ENCODE measurements at regions not wholly inside any gene's neighbourhood (a gene's known extent, or its start where the extent isn't known, plus 50 kb on each side); places are given as distances from the start of the nearest gene placed in this dataset.

DNA sequence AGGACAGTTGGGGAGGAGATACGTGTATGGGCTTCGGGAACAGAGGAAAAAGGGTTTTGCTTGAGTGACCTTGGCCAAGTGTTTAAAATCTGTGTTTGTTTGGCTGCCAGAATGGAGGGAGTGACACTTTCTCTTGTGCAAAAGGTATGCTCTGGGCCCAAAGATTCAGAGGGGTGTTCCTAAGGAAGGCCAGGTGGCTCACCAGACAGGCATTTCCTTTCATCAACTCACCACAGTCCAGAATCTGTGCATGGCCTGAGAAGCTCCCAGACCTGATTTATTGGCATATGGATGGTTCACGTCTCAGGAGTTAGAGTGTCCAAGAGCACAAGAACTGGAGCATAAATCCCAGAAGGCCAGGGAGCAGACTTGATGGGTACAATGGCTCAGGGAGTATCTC is 53.4 kb upstream of the NLK start:
- Mint-ChIP-seq H3K9me3 (peaks cover 0 to 2% (median 0%) of the 10 kb centered on the region in 7 donors), H3K4me3 (no peak overlapping the region), H3K4me1 (peaks cover 0 to 8% (median 0%) of the 10 kb centered on the region in 4 donors), H3K36me3 (no peaks in the 10 kb centered on the region), H3K27ac (no peak overlapping the region), H3K27me3 (peaks cover 11% of the 10 kb centered on the region)
- Histone ChIP-seq H3K4me1 (ENCODE audit: control insufficient read depth, insufficient read depth, low read length, poor library complexity, severe bottlenecking) (no peaks in the 10 kb centered on the region), H3K4me3 (ENCODE audit: low read depth, low read length) (no peak overlapping the region), H3K27ac (ENCODE audit: insufficient read depth, low read length, poor library complexity, severe bottlenecking) (no peak overlapping the region), H3K27me3 (ENCODE audit: control insufficient read depth, insufficient read depth, low read length) (peaks cover 17% of the 10 kb centered on the region), H3K9me3 (ENCODE audit: control insufficient read depth in 2 of 2, low read length in 2 of 2) (no peaks in the 10 kb centered on the region), H3K36me3 (ENCODE audit: control insufficient read depth, insufficient read depth, low read length) (no peaks in the 10 kb centered on the region)
- DNase-seq (no peak), ATAC-seq (ENCODE audit: low read depth in 2 of 2) (no peak)

DNA sequence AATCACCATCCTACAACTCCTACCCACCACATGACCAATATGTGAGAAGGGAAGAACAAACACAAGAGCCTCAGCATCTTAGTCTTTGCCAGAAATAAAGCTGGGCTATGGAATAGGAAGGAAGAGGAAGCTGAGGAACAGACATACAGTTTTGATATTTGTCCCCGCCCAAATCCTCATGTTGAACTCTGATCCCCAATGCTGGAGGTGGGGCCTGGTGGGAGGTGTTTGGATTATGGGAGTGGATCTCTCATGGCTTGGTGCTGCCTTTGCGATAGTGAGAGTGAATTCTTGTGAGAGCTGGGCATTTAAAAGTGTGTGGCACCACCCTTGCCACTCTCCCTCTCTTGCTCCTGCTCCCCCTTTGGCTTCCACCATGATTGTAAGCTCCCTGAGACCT is 52.4 kb upstream of the NLK start:
- no peak overlapping the region for H3K4me3 Mint-ChIP-seq
- Histone ChIP-seq H3K9me3 (ENCODE audit: control insufficient read depth in 2 of 2, low read length in 2 of 2) (no peaks in the 10 kb centered on the region), H3K27me3 (ENCODE audit: control insufficient read depth, insufficient read depth, low read length) (peaks cover 23% of the 10 kb centered on the region), H3K4me3 (ENCODE audit: low read depth, low read length) (no peak overlapping the region), H3K27ac (ENCODE audit: insufficient read depth, low read length, poor library complexity, severe bottlenecking) (no peak overlapping the region), H3K4me1 (ENCODE audit: control insufficient read depth, insufficient read depth, low read length, poor library complexity, severe bottlenecking) (no peaks in the 10 kb centered on the region), H3K36me3 (ENCODE audit: control insufficient read depth, insufficient read depth, low read length) (no peaks in the 10 kb centered on the region)
- H3K4me1 Mint-ChIP-seq, result peaks cover 0 to 3% (median 0%) of the 10 kb centered on the region in 4 donors
- H3K27ac Mint-ChIP-seq, result no peak overlapping the region
- H3K36me3 Mint-ChIP-seq, result no peaks in the 10 kb centered on the region
- ATAC-seq (ENCODE audit: low read depth in 2 of 2), result no peak
- peaks cover 10% of the 10 kb centered on the region for H3K27me3 Mint-ChIP-seq
- H3K9me3 Mint-ChIP-seq, result peaks cover 0 to 2% (median 0%) of the 10 kb centered on the region in 7 donors
- DNase-seq, result no peak

DNA sequence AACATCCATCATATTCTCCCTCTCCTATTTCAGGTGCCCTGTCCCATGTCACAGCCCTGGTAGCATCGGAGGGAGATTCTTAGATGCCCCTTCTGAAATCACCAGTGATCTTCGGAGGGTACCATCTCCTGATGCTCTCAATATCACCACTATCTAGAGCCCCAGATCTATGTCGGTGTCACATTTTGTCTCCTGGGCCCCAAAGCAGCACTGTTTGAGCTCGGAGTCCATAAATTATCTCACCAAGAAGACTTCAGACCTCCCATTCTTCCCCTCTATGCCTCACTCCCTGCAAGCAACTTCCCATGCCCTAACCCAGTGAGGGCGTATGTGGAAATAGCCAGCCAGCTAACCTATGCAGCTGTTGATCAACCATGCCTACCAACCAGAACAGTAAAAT is 51.5 kb upstream of the NLK start:
- Mint-ChIP-seq H3K27ac (no peak overlapping the region), H3K4me3 (no peak overlapping the region), H3K4me1 (no peaks in the 10 kb centered on the region), H3K27me3 (peaks cover 4% of the 10 kb centered on the region), H3K9me3 (peaks cover 0 to 2% (median 0%) of the 10 kb centered on the region in 7 donors), H3K36me3 (no peaks in the 10 kb centered on the region)
- H3K4me1 ChIP-seq (ENCODE audit: control insufficient read depth, insufficient read depth, low read length, poor library complexity, severe bottlenecking), result no peaks in the 10 kb centered on the region
- DNase-seq (no peak), ATAC-seq (ENCODE audit: low read depth in 2 of 2) (no peak)
- H3K27me3 ChIP-seq (ENCODE audit: control insufficient read depth, insufficient read depth, low read length), result peaks cover 27% of the 10 kb centered on the region
- H3K27ac ChIP-seq (ENCODE audit: insufficient read depth, low read length, poor library complexity, severe bottlenecking), result no peak overlapping the region
- no peaks in the 10 kb centered on the region for H3K9me3 ChIP-seq (ENCODE audit: control insufficient read depth in 2 of 2, low read length in 2 of 2)
- H3K36me3 ChIP-seq (ENCODE audit: control insufficient read depth, insufficient read depth, low read length), result no peaks in the 10 kb centered on the region
- H3K4me3 ChIP-seq (ENCODE audit: low read depth, low read length), result no peak overlapping the region

- Histone ChIP-seq H3K4me3 (ENCODE audit: low read depth, low read length) (no peak overlapping the region), H3K27me3 (ENCODE audit: control insufficient read depth, insufficient read depth, low read length) (peaks cover 29% of the 10 kb centered on the region), H3K27ac (ENCODE audit: insufficient read depth, low read length, poor library complexity, severe bottlenecking) (no peak overlapping the region), H3K36me3 (ENCODE audit: control insufficient read depth, insufficient read depth, low read length) (no peaks in the 10 kb centered on the region), H3K4me1 (ENCODE audit: control insufficient read depth, insufficient read depth, low read length, poor library complexity, severe bottlenecking) (no peaks in the 10 kb centered on the region), H3K9me3 (ENCODE audit: control insufficient read depth in 2 of 2, low read length in 2 of 2) (no peaks in the 10 kb centered on the region)
- Mint-ChIP-seq H3K27me3 (peaks cover 4% of the 10 kb centered on the region), H3K9me3 (peaks cover 0 to 2% (median 0%) of the 10 kb centered on the region in 7 donors), H3K4me3 (no peak overlapping the region), H3K36me3 (no peaks in the 10 kb centered on the region), H3K27ac (no peak overlapping the region), H3K4me1 (no peaks in the 10 kb centered on the region)
- ATAC-seq (ENCODE audit: low read depth in 2 of 2) (no peak), DNase-seq (no peak)
Measured at GRCh38 chr17:27991462-27991993, 50.9 kb upstream of the NLK start.

Data from CD4-positive, CD25-positive, alpha-beta regulatory T cell (primary cell).